GM13977 (cell line): ENCODE measurements at regions not wholly inside any gene's neighbourhood (a gene's known extent, or its start where the extent isn't known, plus 50 kb on each side); places are given as distances from the start of the nearest gene placed in this dataset.

Experiments
- DNase-seq: peaks from one replicate; pipeline ENCODE4 v3.0.0; 2012; ENCODE audit warnings: low spot score
- in situ Hi-C: fragments of 300-500 bp; cut with MboI; formaldehyde crosslinking; loops from one replicate; pipeline ENCODE4 v1.12.0; 2022; ENCODE audit warnings: low sequenced_read_pairs, low pct_unique_long_range_greater_than_20kb, mixed read lengths, inconsistent platforms; ENCODE audit not compliant: unreplicated experiment
- TF ChIP-seq, protein P1 (sequence below): IDR thresholded peaks from 2 replicates; pipeline ENCODE4 v1.5.1; 2012; ENCODE audit warnings: mild to moderate bottlenecking, control low read depth; ENCODE audit not compliant: insufficient read depth; ENCODE audit errors: extremely low read depth, missing control alignments

DNA sequence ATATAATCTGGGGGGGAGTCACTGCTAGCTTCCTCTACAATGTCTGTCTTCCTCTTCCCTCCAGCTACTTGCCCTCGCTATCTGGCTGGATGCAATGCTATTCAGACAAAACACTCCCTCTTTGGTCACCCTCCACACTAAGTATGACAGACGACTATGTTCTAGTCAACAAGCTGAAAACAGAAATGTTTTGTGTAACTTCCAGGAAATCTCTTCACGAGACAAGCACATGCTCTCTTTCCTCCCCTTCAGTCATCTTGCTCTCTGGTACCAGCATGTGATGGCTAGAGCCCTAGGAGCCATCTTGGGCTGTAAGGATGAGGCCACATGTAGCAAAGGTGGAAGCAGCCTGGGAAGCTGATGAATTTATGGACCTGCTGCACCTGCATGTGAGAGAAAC is 151.3 kb downstream of the ARRDC4 start:
- in situ Hi-C loops: no loop called here
- no peak for DNase-seq
- TF ChIP-seq, protein P1, sequence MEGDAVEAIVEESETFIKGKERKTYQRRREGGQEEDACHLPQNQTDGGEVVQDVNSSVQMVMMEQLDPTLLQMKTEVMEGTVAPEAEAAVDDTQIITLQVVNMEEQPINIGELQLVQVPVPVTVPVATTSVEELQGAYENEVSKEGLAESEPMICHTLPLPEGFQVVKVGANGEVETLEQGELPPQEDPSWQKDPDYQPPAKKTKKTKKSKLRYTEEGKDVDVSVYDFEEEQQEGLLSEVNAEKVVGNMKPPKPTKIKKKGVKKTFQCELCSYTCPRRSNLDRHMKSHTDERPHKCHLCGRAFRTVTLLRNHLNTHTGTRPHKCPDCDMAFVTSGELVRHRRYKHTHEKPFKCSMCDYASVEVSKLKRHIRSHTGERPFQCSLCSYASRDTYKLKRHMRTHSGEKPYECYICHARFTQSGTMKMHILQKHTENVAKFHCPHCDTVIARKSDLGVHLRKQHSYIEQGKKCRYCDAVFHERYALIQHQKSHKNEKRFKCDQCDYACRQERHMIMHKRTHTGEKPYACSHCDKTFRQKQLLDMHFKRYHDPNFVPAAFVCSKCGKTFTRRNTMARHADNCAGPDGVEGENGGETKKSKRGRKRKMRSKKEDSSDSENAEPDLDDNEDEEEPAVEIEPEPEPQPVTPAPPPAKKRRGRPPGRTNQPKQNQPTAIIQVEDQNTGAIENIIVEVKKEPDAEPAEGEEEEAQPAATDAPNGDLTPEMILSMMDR: no peak

DNA sequence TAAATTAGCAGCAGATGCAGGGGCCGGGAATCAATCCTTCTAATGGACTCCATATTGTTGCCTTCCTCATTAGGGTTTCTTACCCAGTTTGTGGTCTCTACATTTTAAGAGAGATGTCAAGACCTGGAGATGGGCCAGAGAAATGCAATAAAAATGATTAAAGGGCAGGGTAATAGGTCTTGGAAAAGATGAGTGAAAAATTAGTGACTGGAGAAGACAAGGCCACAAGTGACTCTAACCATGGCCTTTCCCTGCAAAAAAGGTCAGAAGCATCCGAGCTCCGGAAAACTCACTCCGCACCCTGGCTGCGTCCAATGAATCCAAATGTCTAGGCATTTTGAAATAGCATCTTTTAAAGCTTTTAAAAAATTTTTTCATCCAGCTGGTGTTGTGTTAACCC is 152.8 kb downstream of the ARRDC4 start:
- TF ChIP-seq, protein P1: no peak
- in situ Hi-C loops: no loop called here
- DNase-seq: no peak

DNA sequence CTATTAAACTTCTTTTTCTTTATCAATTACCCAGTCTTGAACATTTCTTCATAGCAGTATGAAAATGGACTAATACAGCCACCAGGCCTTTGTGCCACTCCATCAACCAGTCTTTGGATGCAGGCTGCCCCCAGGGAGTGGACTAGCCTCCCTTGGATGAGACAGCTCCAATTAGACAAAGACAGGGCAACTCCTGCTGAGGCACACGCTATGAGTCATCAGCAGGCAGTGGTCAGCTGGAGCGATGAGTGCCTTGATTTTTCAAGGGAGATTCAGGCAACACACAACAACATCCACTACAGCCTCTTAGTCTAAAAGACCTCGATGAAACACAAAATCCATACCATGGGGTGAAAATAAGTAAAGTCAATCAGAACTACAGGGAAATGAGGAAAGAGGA is 160.1 kb downstream of the ARRDC4 start:
- DNase-seq: no peak
- TF ChIP-seq, protein P1: no peak
- in situ Hi-C loops: no loop called here

DNA sequence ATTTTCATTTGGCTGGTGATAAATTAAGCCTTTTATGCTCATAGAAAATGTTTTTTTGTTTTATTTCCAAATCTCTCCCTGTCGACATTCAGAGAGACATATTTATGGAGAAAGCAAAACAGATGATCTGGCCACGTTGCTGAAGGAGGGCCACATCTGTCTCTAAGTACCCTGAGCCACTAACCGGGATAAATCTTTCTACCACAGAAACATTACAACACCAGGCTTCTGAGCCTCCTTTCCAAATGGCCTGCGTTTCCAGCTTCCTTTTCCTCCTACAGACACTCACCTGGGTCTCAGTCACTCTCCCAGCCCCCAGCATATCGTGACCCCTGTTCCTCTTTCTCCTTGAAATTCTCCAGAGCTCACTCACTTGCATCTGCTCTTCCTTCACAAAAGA is 161.0 kb downstream of the ARRDC4 start:
- in situ Hi-C loops: no loop called here
- TF ChIP-seq, protein P1: no peak
- no peak for DNase-seq

DNA sequence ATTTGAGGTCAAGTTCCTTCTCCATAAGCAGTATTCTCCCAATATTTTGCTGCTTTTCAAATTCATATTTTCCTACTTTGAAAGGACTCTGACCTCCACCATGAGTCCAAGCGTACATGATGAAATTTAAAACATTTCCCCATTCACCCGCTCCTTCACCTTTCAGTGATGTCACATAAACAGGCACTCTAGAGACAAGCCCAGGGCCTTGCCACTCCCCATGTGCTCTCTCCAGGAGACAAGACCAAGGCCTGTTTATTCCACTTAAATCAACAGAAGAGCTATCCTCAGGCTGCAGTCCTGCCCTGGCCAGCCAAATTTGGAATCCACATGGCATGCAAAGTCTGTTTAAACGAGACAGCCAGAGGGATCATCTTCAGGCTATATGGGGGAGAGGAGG is 161.5 kb downstream of the ARRDC4 start:
- in situ Hi-C loops: no loop called here
- TF ChIP-seq, protein P1: no peak
- no peak for DNase-seq

DNA sequence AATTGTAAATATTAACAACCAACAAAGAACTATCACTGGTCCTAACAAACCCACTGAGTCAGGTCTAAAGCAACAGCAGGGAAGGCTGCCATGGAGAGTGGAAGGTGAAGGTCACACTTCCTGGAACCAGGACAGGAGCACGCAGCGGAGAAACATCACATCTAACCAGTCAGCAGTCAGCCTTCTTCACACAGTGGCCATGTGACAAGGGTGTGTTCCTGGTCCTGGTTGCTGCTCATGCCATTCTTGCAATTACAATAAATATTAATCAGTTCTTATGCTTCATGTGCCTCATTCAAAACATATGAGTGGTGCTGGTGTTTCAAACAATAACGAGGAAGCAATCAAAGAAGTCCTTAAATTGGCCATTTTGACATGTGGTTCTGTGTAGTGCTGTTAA is 162.8 kb downstream of the ARRDC4 start:
- DNase-seq: no peak
- TF ChIP-seq, protein P1: no peak
- in situ Hi-C loops: no loop called here

DNA sequence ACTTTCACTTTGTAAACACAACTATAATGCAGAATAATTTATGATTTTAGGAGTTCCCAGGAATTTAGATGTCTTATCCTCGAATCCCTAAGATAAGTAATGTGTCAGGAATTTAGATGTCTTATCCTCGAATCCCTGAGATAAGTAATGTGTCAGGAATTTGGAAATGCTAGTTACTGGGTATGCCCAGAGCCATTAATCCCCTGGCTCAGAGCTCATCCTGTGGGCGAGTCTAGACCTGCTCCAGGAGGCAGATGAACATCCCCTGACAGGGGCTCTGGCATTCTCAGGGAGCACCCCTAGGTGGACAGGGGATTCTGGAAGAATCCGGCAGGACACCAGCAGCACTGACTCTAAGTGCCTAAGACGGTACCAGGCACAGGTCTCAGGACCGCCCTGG is 163.3 kb downstream of the ARRDC4 start:
- no peak for DNase-seq
- in situ Hi-C loops: no loop called here
- TF ChIP-seq, protein P1: no peak
